ENCODE measurements at regions not wholly inside any gene's neighbourhood (a gene's known extent, or its start where the extent isn't known, plus 50 kb on each side); places are given as distances from the start of the nearest gene placed in this dataset.

DNA sequence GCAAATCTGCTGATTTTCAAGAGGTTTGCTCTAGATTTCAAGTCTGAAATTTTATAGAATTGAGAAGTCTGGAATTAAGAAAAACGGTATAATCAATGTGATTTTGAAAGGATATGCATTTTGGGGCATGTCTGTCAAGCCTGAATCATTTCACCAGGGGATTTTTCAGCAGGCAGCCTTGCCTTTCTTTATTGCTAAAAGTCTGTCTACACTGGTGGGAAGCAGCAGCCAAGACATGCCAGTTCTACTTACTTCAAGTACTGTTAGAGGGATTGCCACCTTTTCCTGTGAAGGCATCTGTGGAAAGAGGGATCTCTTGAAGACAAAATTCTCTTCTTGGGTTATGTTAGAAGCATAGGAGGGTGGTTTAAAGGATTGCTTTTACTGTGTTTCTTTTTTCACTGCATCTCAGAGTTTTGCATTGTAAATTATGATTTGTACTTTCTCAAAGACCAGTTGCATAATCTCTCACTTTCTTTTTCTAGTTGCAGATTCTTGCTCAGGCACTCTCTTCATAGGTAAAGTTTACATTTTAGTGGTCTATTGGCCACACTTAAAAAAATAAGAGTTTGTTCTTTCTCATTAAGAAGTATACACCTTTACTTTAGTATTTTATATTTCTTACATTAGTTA is 837.0 kb downstream of the GALC start:
- TF ChIP-seq, protein P1, sequence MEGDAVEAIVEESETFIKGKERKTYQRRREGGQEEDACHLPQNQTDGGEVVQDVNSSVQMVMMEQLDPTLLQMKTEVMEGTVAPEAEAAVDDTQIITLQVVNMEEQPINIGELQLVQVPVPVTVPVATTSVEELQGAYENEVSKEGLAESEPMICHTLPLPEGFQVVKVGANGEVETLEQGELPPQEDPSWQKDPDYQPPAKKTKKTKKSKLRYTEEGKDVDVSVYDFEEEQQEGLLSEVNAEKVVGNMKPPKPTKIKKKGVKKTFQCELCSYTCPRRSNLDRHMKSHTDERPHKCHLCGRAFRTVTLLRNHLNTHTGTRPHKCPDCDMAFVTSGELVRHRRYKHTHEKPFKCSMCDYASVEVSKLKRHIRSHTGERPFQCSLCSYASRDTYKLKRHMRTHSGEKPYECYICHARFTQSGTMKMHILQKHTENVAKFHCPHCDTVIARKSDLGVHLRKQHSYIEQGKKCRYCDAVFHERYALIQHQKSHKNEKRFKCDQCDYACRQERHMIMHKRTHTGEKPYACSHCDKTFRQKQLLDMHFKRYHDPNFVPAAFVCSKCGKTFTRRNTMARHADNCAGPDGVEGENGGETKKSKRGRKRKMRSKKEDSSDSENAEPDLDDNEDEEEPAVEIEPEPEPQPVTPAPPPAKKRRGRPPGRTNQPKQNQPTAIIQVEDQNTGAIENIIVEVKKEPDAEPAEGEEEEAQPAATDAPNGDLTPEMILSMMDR (IDR thresholded peaks at IDR 0.05; ENCODE audit: poor library complexity, severe bottlenecking), result no peak
- TF ChIP-seq EZH2 (IDR thresholded peaks at IDR 0.05; ENCODE audit: borderline replicate concordance, insufficient read depth, low read length, poor library complexity, severe bottlenecking), result no peak
- no peak for TF ChIP-seq POLR2AphosphoS5 (IDR thresholded peaks at IDR 0.05)
- no peak for TF ChIP-seq REST (IDR thresholded peaks at IDR 0.05; ENCODE audit: borderline replicate concordance)
- no peak for TF ChIP-seq RAD21 (conservative IDR thresholded peaks at IDR 0.05)
- TF ChIP-seq EP300 (conservative IDR thresholded peaks at IDR 0.05; ENCODE audit: poor library complexity, severe bottlenecking), result no peak
- no peak for TF ChIP-seq SMC3 (conservative IDR thresholded peaks at IDR 0.05; ENCODE audit: poor library complexity)
- TF ChIP-seq MXI1 (conservative IDR thresholded peaks at IDR 0.05; ENCODE audit: poor library complexity, severe bottlenecking), result no peak
